ENCODE measurements at regions not wholly inside any gene's neighbourhood (a gene's known extent, or its start where the extent isn't known, plus 50 kb on each side); places are given as distances from the start of the nearest gene placed in this dataset.
"Not testable (repeated sequence)": the region's sequence is repeated elsewhere in the genome, so short reads cannot be mapped to it uniquely, and the experiment has no call there.

- no peak for DNase-seq (ENCODE audit: extremely low spot score)
- ChIA-PET CTCF (no interaction called here), POLR2A (no interaction called here)
- TF ChIP-seq ARNT (IDR thresholded peaks at IDR 0.05) = no peak
- no peak for TF ChIP-seq ELF4 (IDR thresholded peaks at IDR 0.05)
- TF ChIP-seq BHLHE40 (IDR thresholded peaks at IDR 0.05; ENCODE audit: borderline replicate concordance) = no peak
- no peak for TF ChIP-seq FOXK2 (IDR thresholded peaks at IDR 0.05)
- no peak for TF ChIP-seq CTBP1 (IDR thresholded peaks at IDR 0.05; ENCODE audit: borderline replicate concordance)
- no peak for TF ChIP-seq SP1 (IDR thresholded peaks at IDR 0.05)
- no peak for TF ChIP-seq HDGF (IDR thresholded peaks at IDR 0.05; ENCODE audit: borderline replicate concordance)
- TF ChIP-seq SUZ12 (IDR thresholded peaks at IDR 0.05) = no peak
- TF ChIP-seq ZNF384 (IDR thresholded peaks at IDR 0.05) = no peak
- no peak for TF ChIP-seq PKNOX1 (IDR thresholded peaks at IDR 0.05)
- TF ChIP-seq L3MBTL2 (conservative IDR thresholded peaks at IDR 0.05) = no peak
- TF ChIP-seq FOXM1 (IDR thresholded peaks at IDR 0.05; ENCODE audit: borderline replicate concordance) = no peak
- TF ChIP-seq NFRKB (IDR thresholded peaks at IDR 0.05) = no peak
- TF ChIP-seq TARDBP (IDR thresholded peaks at IDR 0.05) = no peak
- TF ChIP-seq LEF1 (IDR thresholded peaks at IDR 0.05; ENCODE audit: borderline replicate concordance) = no peak
- no peak for TF ChIP-seq FOXA1 (IDR thresholded peaks at IDR 0.05)
These were observed 231.3 kb downstream of the ATPSCKMT start for GRCh38 chr5:10018201-10019069.

- POLR2A ChIA-PET = no interaction called here
- DNase-seq (ENCODE audit: extremely low spot score) = no peak
- CTCF ChIA-PET = no interaction called here
- TF ChIP-seq CTBP1 (IDR thresholded peaks at IDR 0.05; ENCODE audit: borderline replicate concordance) = no peak
- TF ChIP-seq SUZ12 (IDR thresholded peaks at IDR 0.05) = no peak
These were observed 231.9 kb downstream of the ATPSCKMT start for GRCh38 chr5:10017786-10018185.

- CTCF ChIA-PET; DNase-seq (ENCODE audit: extremely low spot score); POLR2A ChIA-PET: not testable (repeated sequence)
These were observed 233.1 kb downstream of the ATPSCKMT start for GRCh38 chr5:10016559-10016958.

- DNase-seq (ENCODE audit: extremely low spot score); CTCF ChIA-PET; POLR2A ChIA-PET: not testable (repeated sequence)
These were observed 234.0 kb downstream of the ATPSCKMT start for GRCh38 chr5:10015681-10016080.

GRCh38 chr5:10009802-10010201, 239.9 kb downstream of the ATPSCKMT start:
- ChIA-PET POLR2A (no interaction called here), CTCF (no interaction called here)
- TF ChIP-seq SP1 (IDR thresholded peaks at IDR 0.05) (no peak), SUZ12 (IDR thresholded peaks at IDR 0.05) (no peak), NFRKB (IDR thresholded peaks at IDR 0.05) (no peak), TARDBP (IDR thresholded peaks at IDR 0.05) (no peak), PKNOX1 (IDR thresholded peaks at IDR 0.05) (no peak), HDGF (IDR thresholded peaks at IDR 0.05; ENCODE audit: borderline replicate concordance) (no peak)
- DNase-seq (ENCODE audit: extremely low spot score) = no peak

- CTCF ChIA-PET = no interaction called here
- TF ChIP-seq HDGF (IDR thresholded peaks at IDR 0.05; ENCODE audit: borderline replicate concordance) = no peak
- no peak for TF ChIP-seq BHLHE40 (IDR thresholded peaks at IDR 0.05; ENCODE audit: borderline replicate concordance)
- no peak for TF ChIP-seq SUZ12 (IDR thresholded peaks at IDR 0.05)
- TF ChIP-seq CTBP1 (IDR thresholded peaks at IDR 0.05; ENCODE audit: borderline replicate concordance) = no peak
- TF ChIP-seq ELF4 (IDR thresholded peaks at IDR 0.05) = no peak
- TF ChIP-seq NFRKB (IDR thresholded peaks at IDR 0.05) = no peak
- no peak for TF ChIP-seq ARNT (IDR thresholded peaks at IDR 0.05)
- TF ChIP-seq PKNOX1 (IDR thresholded peaks at IDR 0.05) = no peak
- no peak for TF ChIP-seq ZNF384 (IDR thresholded peaks at IDR 0.05)
- POLR2A ChIA-PET = no interaction called here
- DNase-seq (ENCODE audit: extremely low spot score) = no peak
These were observed 262.6 kb downstream of the ATPSCKMT start for GRCh38 chr5:9987101-9987500.

- ChIA-PET CTCF (no interaction called here), POLR2A (no interaction called here)
- TF ChIP-seq FOXM1 (IDR thresholded peaks at IDR 0.05; ENCODE audit: borderline replicate concordance) (no peak), CTBP1 (IDR thresholded peaks at IDR 0.05; ENCODE audit: borderline replicate concordance) (no peak)
- no peak for DNase-seq (ENCODE audit: extremely low spot score)
These were observed 272.6 kb downstream of the ATPSCKMT start for GRCh38 chr5:9977070-9977469.

- ChIA-PET CTCF (no interaction called here), POLR2A (no interaction called here)
- no peak for DNase-seq (ENCODE audit: extremely low spot score)
- TF ChIP-seq PKNOX1 (IDR thresholded peaks at IDR 0.05) (no peak), LEF1 (IDR thresholded peaks at IDR 0.05; ENCODE audit: borderline replicate concordance) (no peak), FOXA1 (IDR thresholded peaks at IDR 0.05) (no peak), TARDBP (IDR thresholded peaks at IDR 0.05) (no peak), FOXK2 (IDR thresholded peaks at IDR 0.05) (no peak), ARNT (IDR thresholded peaks at IDR 0.05) (no peak), SP1 (IDR thresholded peaks at IDR 0.05) (no peak), FOXM1 (IDR thresholded peaks at IDR 0.05; ENCODE audit: borderline replicate concordance) (no peak), ELF4 (IDR thresholded peaks at IDR 0.05) (no peak), HDGF (IDR thresholded peaks at IDR 0.05; ENCODE audit: borderline replicate concordance) (no peak), L3MBTL2 (conservative IDR thresholded peaks at IDR 0.05) (no peak)
These were observed 273.1 kb downstream of the ATPSCKMT start for GRCh38 chr5:9976621-9977020.
